Natural killer cell treated with Interleukin-12 subunit alpha and Interleukin-12 subunit beta and Interleukin-15 and Interleukin-18, amount 100 ng/mL, for 72 hours (primary cell): ENCODE measurements at regions not wholly inside any gene's neighbourhood (a gene's known extent, or its start where the extent isn't known, plus 50 kb on each side); places are given as distances from the start of the nearest gene placed in this dataset.

Source experiments
- ATAC-seq, 2 donors: fragments of 150-1000 bp; cut with Tn5 transposase in 1 of 2; sonication (Bioruptor Pico), chemical (Tn5 transposase) in 1 of 2; 2 replicates each; pipeline ENCODE4 v1.10.0; 2021
- DNase-seq: peaks from one replicate; pipeline ENCODE4 v3.0.0; 2022; ENCODE audit warnings: low spot score
- H3K27ac Mint-ChIP-seq, 2 donors: 1 replicate in 1 of 2; 2 replicates in 1 of 2; pipeline ENCODE4 v1.8.0; 2022; ENCODE audit warnings: mixed read lengths in 2 of 2, mild to moderate bottlenecking in 1 of 2, moderate library complexity in 1 of 2
- H3K27me3 Mint-ChIP-seq, 2 donors: 1 replicate in 1 of 2; 2 replicates in 1 of 2; pipeline ENCODE4 v1.8.0; 2022; ENCODE audit warnings: mixed read lengths in 2 of 2
- H3K36me3 Mint-ChIP-seq: one replicate; pipeline ENCODE4 v1.8.0; 2022; ENCODE audit warnings: mixed read lengths
- H3K4me1 Mint-ChIP-seq, 2 donors: 1 replicate in 1 of 2; 2 replicates in 1 of 2; pipeline ENCODE4 v1.8.0; 2022; ENCODE audit warnings: low read depth in 2 of 2, mixed read lengths in 2 of 2, mild to moderate bottlenecking in 1 of 2
- H3K4me3 Mint-ChIP-seq: one replicate; pipeline ENCODE4 v1.8.0; 2022; ENCODE audit warnings: mixed read lengths
- H3K9me3 Mint-ChIP-seq: 2 replicates; pipeline ENCODE4 v1.8.0; 2022; ENCODE audit warnings: mixed read lengths

DNA sequence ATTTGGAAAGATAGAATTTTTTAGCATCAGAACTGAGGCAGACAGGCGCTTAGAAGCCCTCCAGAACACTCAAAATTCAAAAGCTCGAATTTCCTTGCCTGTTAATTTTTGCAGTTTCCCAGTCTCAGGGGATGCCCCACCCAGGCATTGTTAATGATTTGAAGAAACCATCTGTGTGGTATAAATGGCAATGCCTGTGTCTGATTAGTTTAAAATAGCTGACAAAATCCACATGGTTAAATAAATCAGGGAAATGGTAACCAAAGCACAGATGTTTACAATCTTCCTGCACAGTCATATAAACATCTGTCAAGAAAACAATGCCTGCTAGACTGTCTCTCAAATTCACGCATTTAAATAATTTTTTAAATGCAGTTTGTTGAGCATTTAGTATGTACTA lies 185.2 kb upstream of the RGMB start:
- DNase-seq (no peak), ATAC-seq (no peak)
- no peaks in the 10 kb centered on the region for H3K36me3 Mint-ChIP-seq
- no peaks in the 10 kb centered on the region for H3K4me1 Mint-ChIP-seq
- no peak overlapping the region for H3K27ac Mint-ChIP-seq
- no peak overlapping the region for H3K4me3 Mint-ChIP-seq
- peaks cover 4% of the 10 kb centered on the region for H3K9me3 Mint-ChIP-seq
- H3K27me3 Mint-ChIP-seq: no peaks in the 10 kb centered on the region

DNA sequence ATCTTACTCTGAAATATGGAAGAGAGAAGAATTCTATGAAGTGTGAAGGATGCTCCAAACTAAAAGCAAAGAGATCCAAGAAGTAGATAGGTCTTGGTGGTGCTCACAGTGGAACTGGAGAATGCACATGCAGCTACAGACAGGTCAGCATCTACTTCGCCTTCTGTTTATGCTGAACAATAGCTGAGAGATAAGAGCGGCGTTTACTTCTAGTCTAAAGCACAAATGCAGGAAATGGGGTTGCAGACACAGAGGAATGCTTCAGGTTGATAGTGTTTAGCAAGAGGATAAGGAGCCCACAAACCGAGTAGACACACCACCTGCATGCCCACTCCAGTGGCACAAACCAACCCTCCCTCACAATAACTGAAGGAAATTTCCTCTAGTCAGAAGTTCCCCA lies 180.0 kb upstream of the RGMB start:
- Mint-ChIP-seq H3K27ac (no peak overlapping the region), H3K4me3 (no peak overlapping the region), H3K27me3 (no peaks in the 10 kb centered on the region), H3K9me3 (peaks cover 12% of the 10 kb centered on the region), H3K4me1 (no peaks in the 10 kb centered on the region), H3K36me3 (no peaks in the 10 kb centered on the region)
- no peak for ATAC-seq
- no peak for DNase-seq

DNA sequence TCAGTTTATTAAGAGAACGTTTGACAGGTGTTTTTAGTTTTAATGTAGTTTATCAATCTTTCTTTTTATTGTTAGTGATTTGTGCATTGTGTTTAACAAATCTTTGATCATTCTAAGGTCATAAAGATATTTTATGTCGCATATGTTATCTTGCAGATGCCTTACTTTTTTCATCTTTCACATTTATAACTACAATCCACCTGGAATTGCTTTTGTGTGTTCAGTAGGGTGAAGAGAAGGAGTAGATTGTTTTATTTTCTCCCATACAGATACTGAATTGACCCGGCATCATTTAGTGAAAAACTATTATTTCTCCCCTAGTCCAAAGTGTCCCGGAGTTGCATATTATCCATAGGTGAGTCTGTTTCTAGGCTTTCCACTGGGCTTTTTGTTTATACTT lies 179.4 kb upstream of the RGMB start:
- Mint-ChIP-seq H3K4me3 (no peak overlapping the region), H3K27me3 (no peaks in the 10 kb centered on the region), H3K27ac (no peak overlapping the region), H3K9me3 (peaks cover 12% of the 10 kb centered on the region), H3K4me1 (no peaks in the 10 kb centered on the region), H3K36me3 (no peaks in the 10 kb centered on the region)
- ATAC-seq (no peak), DNase-seq (no peak)

DNA sequence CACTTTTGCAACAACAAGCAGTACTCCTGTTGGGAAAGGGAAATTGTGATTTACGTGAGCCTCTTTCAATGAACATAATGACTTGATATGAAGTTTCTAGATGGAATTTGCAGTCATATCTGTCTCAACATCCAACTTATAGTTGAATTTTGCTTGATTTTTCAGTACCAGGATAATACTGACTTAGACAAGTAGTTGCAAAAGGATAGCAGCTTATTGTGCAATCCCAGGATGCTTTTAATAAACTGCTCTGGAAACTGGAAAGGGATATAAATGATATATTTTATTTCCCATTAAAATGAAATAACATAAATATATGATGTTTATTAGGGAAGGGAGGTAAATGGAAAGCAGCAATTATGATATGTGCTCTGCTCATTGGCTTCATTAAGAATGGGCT lies 174.4 kb upstream of the RGMB start:
- ATAC-seq: no peak
- H3K4me3 Mint-ChIP-seq: no peak overlapping the region
- no peaks in the 10 kb centered on the region for H3K27me3 Mint-ChIP-seq
- DNase-seq: no peak
- peaks cover 8% of the 10 kb centered on the region for H3K9me3 Mint-ChIP-seq
- no peak overlapping the region for H3K27ac Mint-ChIP-seq
- no peaks in the 10 kb centered on the region for H3K36me3 Mint-ChIP-seq
- H3K4me1 Mint-ChIP-seq: no peaks in the 10 kb centered on the region

DNA sequence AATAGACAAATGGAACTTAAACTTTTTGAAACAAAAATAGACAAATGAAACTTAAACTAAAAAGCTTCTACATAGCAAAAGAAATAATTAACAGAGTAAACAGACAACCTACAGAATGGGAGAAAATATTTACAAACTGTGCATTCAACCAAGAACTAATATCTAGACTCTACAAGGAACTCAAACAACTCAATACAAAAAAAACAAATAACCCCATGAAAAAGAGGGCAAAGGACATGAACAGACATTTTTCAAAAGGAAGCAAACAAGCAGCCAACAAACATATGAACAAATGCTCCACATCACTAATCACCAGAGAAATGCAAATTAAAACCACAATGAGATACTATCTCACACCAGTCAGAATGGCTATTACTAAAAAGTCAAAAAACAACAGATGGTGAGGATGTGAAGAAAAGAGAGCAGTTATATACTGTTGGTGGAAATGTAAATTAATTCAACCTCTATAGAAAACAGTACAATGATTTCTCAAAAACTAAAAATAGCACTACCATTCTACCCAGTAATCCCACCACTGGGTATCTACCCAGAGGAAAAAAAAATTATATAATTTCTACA lies 170.8 kb upstream of the RGMB start:
- no peak for ATAC-seq
- Mint-ChIP-seq H3K4me1 (no peaks in the 10 kb centered on the region), H3K27ac (no peak overlapping the region), H3K4me3 (no peak overlapping the region), H3K9me3 (peaks cover 6% of the 10 kb centered on the region), H3K36me3 (no peaks in the 10 kb centered on the region), H3K27me3 (no peaks in the 10 kb centered on the region)
- DNase-seq: no peak

DNA sequence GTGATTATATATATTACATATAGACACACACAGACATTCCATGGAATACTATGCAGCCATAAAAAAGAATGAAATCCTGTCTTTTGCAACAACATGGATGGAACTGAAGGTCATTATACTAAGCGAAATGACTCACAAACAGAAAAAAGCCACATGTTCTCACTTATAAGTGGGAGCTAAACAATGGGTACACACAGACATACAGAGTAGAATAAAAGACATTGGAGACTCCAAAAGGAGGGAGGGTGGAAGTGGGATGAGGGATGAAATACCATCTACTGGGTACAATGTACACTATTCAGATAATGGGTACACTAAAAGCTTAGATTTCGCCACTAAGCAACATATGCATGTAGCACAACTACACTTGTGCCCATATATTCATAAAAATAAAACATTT lies 170.0 kb upstream of the RGMB start:
- Mint-ChIP-seq H3K4me3 (no peak overlapping the region), H3K36me3 (no peaks in the 10 kb centered on the region), H3K27me3 (no peaks in the 10 kb centered on the region), H3K27ac (no peak overlapping the region), H3K9me3 (peaks cover 6% of the 10 kb centered on the region), H3K4me1 (no peaks in the 10 kb centered on the region)
- DNase-seq (no peak), ATAC-seq (no peak)

DNA sequence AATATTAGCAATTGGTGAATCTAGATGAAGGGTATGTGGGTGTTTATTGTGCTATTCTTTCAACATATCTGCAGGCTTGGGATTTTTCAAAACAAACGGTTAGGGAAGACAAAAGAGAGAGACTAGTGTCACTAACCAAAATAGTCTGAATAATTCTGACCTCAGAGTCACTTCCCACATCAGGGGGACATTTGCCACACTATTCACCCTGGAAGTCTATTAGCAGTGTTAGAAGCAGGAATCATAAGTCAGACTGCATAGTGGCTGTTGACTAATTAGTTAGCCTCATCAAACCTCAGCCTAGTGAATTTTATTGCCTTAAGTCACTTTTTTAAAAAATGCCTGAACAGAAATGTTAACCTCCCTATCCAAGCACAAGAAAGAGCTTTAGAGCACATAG lies 169.2 kb upstream of the RGMB start:
- H3K36me3 Mint-ChIP-seq: no peaks in the 10 kb centered on the region

DNA sequence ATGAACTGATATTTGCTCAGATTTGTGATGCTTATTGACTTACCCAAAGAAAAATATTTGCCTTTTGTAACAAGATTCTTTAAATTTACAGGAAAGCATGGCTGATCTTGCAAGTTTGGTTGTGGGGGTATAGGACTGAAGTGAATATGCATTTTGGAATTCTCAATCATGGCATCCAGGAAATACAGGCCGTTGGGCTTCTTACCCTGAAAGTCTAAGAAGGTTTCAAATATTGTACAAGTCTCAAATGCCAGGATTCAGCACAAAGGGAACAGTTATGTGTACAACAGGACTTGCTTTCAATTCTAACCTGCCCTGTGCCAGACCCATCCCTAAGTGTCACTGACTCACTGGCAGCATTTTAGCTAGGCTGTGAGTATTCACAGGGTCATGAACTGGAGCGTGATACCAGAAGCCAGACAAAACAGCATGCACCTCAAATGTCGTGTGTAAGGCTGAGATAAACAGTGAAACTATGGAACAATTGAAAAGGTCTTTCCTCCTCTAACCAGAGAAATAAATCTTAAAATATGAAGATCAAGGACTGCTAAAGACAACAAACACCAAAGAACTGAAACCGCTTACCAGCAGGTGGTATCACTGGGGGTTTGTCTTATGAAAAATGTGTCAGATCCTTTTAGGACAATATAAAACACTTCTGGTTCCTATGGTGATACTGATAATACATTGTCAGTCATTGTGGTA lies 168.6 kb upstream of the RGMB start:
- no peaks in the 10 kb centered on the region for H3K36me3 Mint-ChIP-seq
- H3K4me1 Mint-ChIP-seq: no peaks in the 10 kb centered on the region
- no peak overlapping the region for H3K4me3 Mint-ChIP-seq
- peaks cover 5% of the 10 kb centered on the region for H3K9me3 Mint-ChIP-seq
- no peaks in the 10 kb centered on the region for H3K27me3 Mint-ChIP-seq
- no peak for ATAC-seq
- H3K27ac Mint-ChIP-seq: no peak overlapping the region
- DNase-seq: no peak

More for the DNA sequence above, 169.2 kb upstream of the RGMB start:
- H3K9me3 Mint-ChIP-seq: peaks cover 6% of the 10 kb centered on the region
- H3K4me1 Mint-ChIP-seq: no peaks in the 10 kb centered on the region
- DNase-seq: no peak
- no peak overlapping the region for H3K27ac Mint-ChIP-seq
- H3K4me3 Mint-ChIP-seq: no peak overlapping the region
- no peak for ATAC-seq
- H3K27me3 Mint-ChIP-seq: no peaks in the 10 kb centered on the region

DNA sequence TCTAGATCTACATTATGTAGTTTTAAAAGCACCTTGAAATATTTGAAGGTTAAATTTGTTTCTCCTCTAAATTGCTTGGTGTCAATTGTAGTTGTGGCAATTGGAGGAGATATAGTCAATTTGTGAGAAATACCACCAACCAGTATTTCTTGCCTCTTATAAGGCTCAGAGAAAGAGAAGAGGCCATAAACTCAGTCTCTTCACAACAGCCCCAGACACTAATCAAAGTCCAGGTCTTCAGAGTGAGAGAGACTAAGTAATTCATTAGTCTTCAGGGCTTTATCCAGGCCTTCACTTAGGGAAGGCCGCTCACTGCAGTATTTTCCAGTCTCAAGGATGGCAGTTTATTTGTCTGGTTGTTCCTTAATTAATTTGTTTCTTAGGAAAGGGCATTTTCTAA lies 168.0 kb upstream of the RGMB start:
- no peak overlapping the region for H3K4me3 Mint-ChIP-seq
- H3K27me3 Mint-ChIP-seq: no peaks in the 10 kb centered on the region
- no peak for ATAC-seq
- DNase-seq: no peak
- H3K27ac Mint-ChIP-seq: no peak overlapping the region
- H3K9me3 Mint-ChIP-seq: no peaks in the 10 kb centered on the region
- H3K4me1 Mint-ChIP-seq: no peaks in the 10 kb centered on the region
- H3K36me3 Mint-ChIP-seq: no peaks in the 10 kb centered on the region

DNA sequence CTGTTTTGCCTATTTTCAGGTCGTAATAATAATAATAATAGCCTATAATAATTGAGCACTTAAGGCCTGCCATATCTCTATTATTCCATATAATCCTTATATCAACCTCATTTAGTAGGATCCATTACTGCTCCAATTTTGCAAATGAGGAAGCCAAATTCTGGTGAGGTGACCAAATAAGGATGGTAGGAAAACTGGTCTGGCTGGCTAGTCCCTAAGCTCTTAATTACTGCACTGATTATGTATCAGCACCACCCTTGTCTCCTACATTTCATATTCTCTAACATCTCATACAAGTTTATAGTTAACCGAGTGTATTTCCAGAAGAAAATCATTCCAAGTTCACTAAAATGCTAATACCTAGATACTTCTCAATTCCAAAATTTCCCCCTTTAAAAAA lies 166.5 kb upstream of the RGMB start:
- Mint-ChIP-seq H3K4me3 (no peak overlapping the region), H3K4me1 (no peaks in the 10 kb centered on the region), H3K36me3 (no peaks in the 10 kb centered on the region), H3K9me3 (no peaks in the 10 kb centered on the region), H3K27ac (no peak overlapping the region), H3K27me3 (no peaks in the 10 kb centered on the region)
- DNase-seq (no peak), ATAC-seq (no peak)

DNA sequence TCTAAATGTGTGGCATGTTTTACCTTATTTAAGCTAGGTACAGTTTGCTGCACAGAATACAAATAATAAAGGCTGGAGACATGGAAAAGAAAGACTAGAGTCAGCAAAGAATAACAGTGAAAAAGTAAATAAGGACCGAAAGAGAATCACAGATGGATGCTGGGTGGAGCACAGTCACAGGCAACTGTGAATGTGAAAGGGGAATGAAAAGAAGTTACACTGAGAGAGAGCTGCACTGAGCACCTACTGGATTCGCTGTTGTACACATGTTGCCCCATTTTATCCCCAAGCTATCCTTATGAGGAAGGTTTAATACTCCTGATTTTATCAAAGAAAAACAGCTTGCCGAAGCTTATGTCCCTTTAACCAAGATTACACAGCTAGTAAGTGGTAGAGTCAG lies 165.4 kb upstream of the RGMB start:
- H3K27me3 Mint-ChIP-seq: no peaks in the 10 kb centered on the region

DNA sequence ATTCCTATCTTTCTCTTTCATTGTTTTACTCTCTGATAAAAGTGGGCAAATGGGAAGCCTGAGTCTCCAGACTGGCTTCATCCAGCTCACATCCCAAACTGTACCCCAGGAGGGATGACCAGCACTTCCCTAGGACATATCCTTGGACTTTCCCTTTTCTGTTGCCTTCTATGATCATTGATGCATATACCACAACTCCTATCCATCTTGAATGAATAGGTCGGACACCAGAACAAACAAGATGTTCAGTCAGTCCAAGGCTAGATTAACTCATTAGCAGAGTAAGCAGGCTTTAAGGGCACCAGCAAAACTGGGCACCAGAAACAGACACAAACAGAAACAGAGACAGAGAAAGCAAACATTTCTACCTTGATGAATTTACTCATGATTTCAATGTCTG lies 159.1 kb upstream of the RGMB start:
- peaks cover 4% of the 10 kb centered on the region for H3K9me3 Mint-ChIP-seq
- no peaks in the 10 kb centered on the region for H3K4me1 Mint-ChIP-seq
- DNase-seq: no peak
- no peaks in the 10 kb centered on the region for H3K36me3 Mint-ChIP-seq
- no peak overlapping the region for H3K27ac Mint-ChIP-seq
- no peaks in the 10 kb centered on the region for H3K27me3 Mint-ChIP-seq
- ATAC-seq: no peak
- no peak overlapping the region for H3K4me3 Mint-ChIP-seq

More for the DNA sequence above, 165.4 kb upstream of the RGMB start:
- Mint-ChIP-seq H3K4me1 (no peaks in the 10 kb centered on the region), H3K36me3 (no peaks in the 10 kb centered on the region), H3K9me3 (no peaks in the 10 kb centered on the region), H3K27ac (no peak overlapping the region), H3K4me3 (no peak overlapping the region)
- ATAC-seq (no peak), DNase-seq (no peak)

DNA sequence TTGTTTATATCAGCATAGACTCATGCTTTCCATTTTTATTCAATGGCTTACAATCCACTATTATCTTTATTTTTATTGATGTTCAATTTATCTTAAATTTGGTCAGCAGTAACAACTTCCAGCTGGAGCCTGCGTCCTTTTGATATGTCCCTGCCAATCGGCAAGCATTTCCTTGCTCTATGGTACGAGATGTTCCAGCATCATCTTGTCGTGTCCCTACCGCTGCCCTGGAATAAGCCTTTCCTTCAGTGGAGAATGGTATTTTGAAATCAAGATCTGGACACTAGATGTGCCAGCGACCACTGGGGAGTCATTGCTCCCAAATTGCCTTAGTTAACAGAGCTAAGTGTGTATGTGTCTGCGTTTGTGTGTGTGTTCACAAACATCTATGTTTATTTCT lies 151.6 kb upstream of the RGMB start:
- no peak for ATAC-seq
- H3K27ac Mint-ChIP-seq: no peak overlapping the region
- H3K4me1 Mint-ChIP-seq: no peaks in the 10 kb centered on the region
- H3K4me3 Mint-ChIP-seq: no peak overlapping the region
- peaks cover 4% of the 10 kb centered on the region for H3K9me3 Mint-ChIP-seq
- no peaks in the 10 kb centered on the region for H3K27me3 Mint-ChIP-seq
- H3K36me3 Mint-ChIP-seq: peaks cover 4% of the 10 kb centered on the region
- no peak for DNase-seq

DNA sequence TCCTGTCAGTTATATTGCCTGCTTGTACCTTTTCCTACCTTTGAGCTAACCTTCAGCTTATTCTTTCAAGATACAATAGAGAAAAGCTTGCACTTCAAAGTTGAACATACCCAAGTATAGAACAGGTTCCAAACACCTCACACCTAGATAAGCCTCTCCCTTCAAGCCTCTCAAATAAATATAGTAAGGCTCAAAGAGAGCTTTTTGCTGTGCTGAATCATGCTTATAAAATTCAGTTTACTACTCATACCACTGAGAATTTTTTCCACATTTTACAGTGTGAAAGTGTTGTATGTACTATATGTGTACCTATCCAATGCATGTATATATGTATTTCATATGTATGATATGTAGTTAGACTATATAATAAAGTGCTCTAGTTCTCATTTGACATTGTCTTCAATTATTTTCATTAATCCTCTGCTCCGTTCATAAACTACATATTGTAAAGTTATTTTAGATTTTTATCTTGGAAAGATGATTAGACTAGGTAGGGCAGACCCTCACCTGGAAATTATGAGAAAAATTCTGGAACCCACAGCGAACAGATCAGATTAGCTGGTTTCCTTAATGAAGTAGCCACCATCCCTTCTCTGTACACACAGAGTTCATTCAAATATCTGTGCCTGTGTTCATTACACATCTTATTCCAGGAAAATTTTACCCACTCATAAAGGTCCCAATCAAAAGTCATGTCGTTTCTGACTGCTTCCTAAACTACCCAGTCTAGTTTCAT lies 149.2 kb upstream of the RGMB start:
- H3K27me3 Mint-ChIP-seq: no peaks in the 10 kb centered on the region
- H3K36me3 Mint-ChIP-seq: peaks cover 4% of the 10 kb centered on the region
- no peak overlapping the region for H3K4me3 Mint-ChIP-seq
- H3K9me3 Mint-ChIP-seq: no peaks in the 10 kb centered on the region
- H3K27ac Mint-ChIP-seq: no peak overlapping the region
- ATAC-seq: no peak
- H3K4me1 Mint-ChIP-seq: no peaks in the 10 kb centered on the region
- no peak for DNase-seq
